ENCODE measurements at regions not wholly inside any gene's neighbourhood (a gene's known extent, or its start where the extent isn't known, plus 50 kb on each side); places are given as distances from the start of the nearest gene placed in this dataset.
"Not testable (repeated sequence)": the region's sequence is repeated elsewhere in the genome, so short reads cannot be mapped to it uniquely, and the experiment has no call there.

GRCh38 chr2:13669607-13670006 lies 952.9 kb downstream of the TRIB2 start:
- Histone ChIP-seq H3K4me2 (ENCODE audit: insufficient read depth, insufficient read length, low read length) (no peak overlapping the region), H3K23me2 (ENCODE audit: insufficient read length, low read depth, low read length, poor library complexity, severe bottlenecking) (no peaks in the 10 kb centered on the region), H4K20me1 (ENCODE audit: control insufficient read depth, insufficient read depth, insufficient read length) (no peaks in the 10 kb centered on the region), H3K79me1 (ENCODE audit: insufficient read depth, low read depth, low read length, poor library complexity, severe bottlenecking) (no peaks in the 10 kb centered on the region), H2BK20ac (ENCODE audit: low read depth, low read length, poor library complexity, severe bottlenecking) (no peak overlapping the region), H3K79me2 (ENCODE audit: insufficient read depth, low read length) (no peaks in the 10 kb centered on the region), H4K91ac (ENCODE audit: insufficient read length, low read depth, low read length) (no peak overlapping the region), H2AK5ac (ENCODE audit: insufficient read length, low read length) (no peak overlapping the region), H3K4ac (ENCODE audit: low read depth, low read length) (no peak overlapping the region), H2BK120ac (ENCODE audit: low read depth, low read length, poor library complexity, severe bottlenecking) (no peak overlapping the region), H3K27ac (ENCODE audit: insufficient read length, low read depth, low read length) (no peak overlapping the region), H3K18ac (ENCODE audit: insufficient read length, low read depth, low read length) (no peak overlapping the region), H3T11ph (ENCODE audit: low read length) (no peak overlapping the region), H3K4me1 (ENCODE audit: insufficient read depth, low read length) (no peaks in the 10 kb centered on the region), H4K5ac (ENCODE audit: insufficient read length, low read depth, low read length) (no peak overlapping the region), H2BK5ac (ENCODE audit: insufficient read length, low read length) (no peak overlapping the region), H4K8ac (replicated peaks; ENCODE audit: insufficient read length, low read depth, low read length) (no peak overlapping the region), H3K56ac (ENCODE audit: insufficient read length, low read depth, low read length) (no peak overlapping the region), H3K9ac (ENCODE audit: extremely low read depth, insufficient read length, low read length) (no peak overlapping the region), H3K14ac (ENCODE audit: insufficient read depth, low read length) (no peak overlapping the region), H2BK12ac (ENCODE audit: insufficient read length, low read depth, low read length) (no peak overlapping the region), H2AFZ (ENCODE audit: low read length) (no peak overlapping the region), H3K9me3 (ENCODE audit: control insufficient read depth, low read depth, low read length) (no peaks in the 10 kb centered on the region), H3K23ac (ENCODE audit: insufficient read length, low read depth, low read length) (no peak overlapping the region), H3K27me3 (ENCODE audit: insufficient read depth, low read length) (peaks cover 13% of the 10 kb centered on the region; the same call in 1 of the 2 replicates), H2BK15ac (ENCODE audit: low read depth, low read length) (no peak overlapping the region)
- Mint-ChIP-seq H3K27ac (no peak overlapping the region), H3K36me3 (ENCODE audit: insufficient read depth in 1 of 3, low read depth in 3 of 3) (no peaks in the 10 kb centered on the region), H3K27me3 (ENCODE audit: low read depth) (peaks cover 83% of the 10 kb centered on the region), H3K9me3 (peaks cover 3% of the 10 kb centered on the region in 2 experiments; a peak in 3 of 5 replicates), H3K4me1 (no peaks in the 10 kb centered on the region), H3K4me3 (no peak overlapping the region)
- TF ChIP-seq, protein P1, sequence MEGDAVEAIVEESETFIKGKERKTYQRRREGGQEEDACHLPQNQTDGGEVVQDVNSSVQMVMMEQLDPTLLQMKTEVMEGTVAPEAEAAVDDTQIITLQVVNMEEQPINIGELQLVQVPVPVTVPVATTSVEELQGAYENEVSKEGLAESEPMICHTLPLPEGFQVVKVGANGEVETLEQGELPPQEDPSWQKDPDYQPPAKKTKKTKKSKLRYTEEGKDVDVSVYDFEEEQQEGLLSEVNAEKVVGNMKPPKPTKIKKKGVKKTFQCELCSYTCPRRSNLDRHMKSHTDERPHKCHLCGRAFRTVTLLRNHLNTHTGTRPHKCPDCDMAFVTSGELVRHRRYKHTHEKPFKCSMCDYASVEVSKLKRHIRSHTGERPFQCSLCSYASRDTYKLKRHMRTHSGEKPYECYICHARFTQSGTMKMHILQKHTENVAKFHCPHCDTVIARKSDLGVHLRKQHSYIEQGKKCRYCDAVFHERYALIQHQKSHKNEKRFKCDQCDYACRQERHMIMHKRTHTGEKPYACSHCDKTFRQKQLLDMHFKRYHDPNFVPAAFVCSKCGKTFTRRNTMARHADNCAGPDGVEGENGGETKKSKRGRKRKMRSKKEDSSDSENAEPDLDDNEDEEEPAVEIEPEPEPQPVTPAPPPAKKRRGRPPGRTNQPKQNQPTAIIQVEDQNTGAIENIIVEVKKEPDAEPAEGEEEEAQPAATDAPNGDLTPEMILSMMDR (conservative IDR thresholded peaks at IDR 0.05): no peak
- DNase-seq: no peak
- WGBS (ENCODE audit: extremely low coverage, insufficient read length, low lambda C conversion rate): no CpG with 5 or more reads among the region's 3 CpGs

DNA sequence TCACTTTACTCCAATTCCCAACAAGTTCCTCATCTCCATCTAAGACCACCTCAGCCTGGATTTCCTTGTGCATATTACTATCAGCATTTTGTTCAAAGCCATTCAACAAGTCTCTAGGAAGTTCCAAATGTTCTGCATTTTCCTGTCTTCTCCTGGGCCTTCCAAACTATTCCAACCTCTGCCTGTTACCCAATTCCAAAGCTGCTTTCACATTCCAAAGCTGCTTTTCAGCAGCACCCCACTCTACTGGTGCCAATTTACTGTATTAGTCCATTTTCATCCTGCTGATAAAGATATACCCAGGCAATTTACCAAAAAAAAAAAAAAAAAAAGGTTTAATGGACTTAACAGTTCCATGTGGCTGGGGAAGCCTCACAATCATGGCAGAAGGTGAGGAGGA lies 957.1 kb downstream of the TRIB2 start:
- H3K27ac ChIP-seq (ENCODE audit: insufficient read length, low read depth, low read length); H3K36me3 Mint-ChIP-seq (ENCODE audit: insufficient read depth in 1 of 3, low read depth in 3 of 3); H3K27ac Mint-ChIP-seq; H3K4me1 Mint-ChIP-seq; H2AFZ ChIP-seq (ENCODE audit: low read length); H2BK120ac ChIP-seq (ENCODE audit: low read depth, low read length, poor library complexity, severe bottlenecking); H2BK5ac ChIP-seq (ENCODE audit: insufficient read length, low read length); H2BK15ac ChIP-seq (ENCODE audit: low read depth, low read length); H3K79me2 ChIP-seq (ENCODE audit: insufficient read depth, low read length); H4K20me1 ChIP-seq (ENCODE audit: control insufficient read depth, insufficient read depth, insufficient read length); H3K9me3 ChIP-seq (ENCODE audit: control insufficient read depth, low read depth, low read length); H3K23ac ChIP-seq (ENCODE audit: insufficient read length, low read depth, low read length); H3K4me3 Mint-ChIP-seq; H3K79me1 ChIP-seq (ENCODE audit: insufficient read depth, low read depth, low read length, poor library complexity, severe bottlenecking); H4K91ac ChIP-seq (ENCODE audit: insufficient read length, low read depth, low read length); H2BK20ac ChIP-seq (ENCODE audit: low read depth, low read length, poor library complexity, severe bottlenecking); H4K5ac ChIP-seq (ENCODE audit: insufficient read length, low read depth, low read length); H3K14ac ChIP-seq (ENCODE audit: insufficient read depth, low read length); H2BK12ac ChIP-seq (ENCODE audit: insufficient read length, low read depth, low read length); H2AK5ac ChIP-seq (ENCODE audit: insufficient read length, low read length); H3K23me2 ChIP-seq (ENCODE audit: insufficient read length, low read depth, low read length, poor library complexity, severe bottlenecking); H3K18ac ChIP-seq (ENCODE audit: insufficient read length, low read depth, low read length); H3K9ac ChIP-seq (ENCODE audit: extremely low read depth, insufficient read length, low read length); H3K9me3 Mint-ChIP-seq; H3K4me2 ChIP-seq (ENCODE audit: insufficient read depth, insufficient read length, low read length); H3K56ac ChIP-seq (ENCODE audit: insufficient read length, low read depth, low read length); H3K4ac ChIP-seq (ENCODE audit: low read depth, low read length); H4K8ac ChIP-seq (replicated peaks; ENCODE audit: insufficient read length, low read depth, low read length); H3K4me1 ChIP-seq (ENCODE audit: insufficient read depth, low read length); DNase-seq; H3T11ph ChIP-seq (ENCODE audit: low read length): not testable (repeated sequence)
- peaks cover 47% of the 10 kb centered on the region for H3K27me3 ChIP-seq (ENCODE audit: insufficient read depth, low read length)
- peaks cover 95% of the 10 kb centered on the region for H3K27me3 Mint-ChIP-seq (ENCODE audit: low read depth)
